GM21423 (cell line): ENCODE measurements at regions not wholly inside any gene's neighbourhood (a gene's known extent, or its start where the extent isn't known, plus 50 kb on each side); places are given as distances from the start of the nearest gene placed in this dataset.
"Not testable (repeated sequence)": the region's sequence is repeated elsewhere in the genome, so short reads cannot be mapped to it uniquely, and the experiment has no call there.

Experiments used
- ATAC-seq: cut with Tn5 transposase; IDR thresholded peaks from one replicate; pipeline ENCODE4 v1.9.1; 2021; ENCODE audit warnings: mild to moderate bottlenecking, moderate library complexity; ENCODE audit not compliant: unreplicated experiment

DNA sequence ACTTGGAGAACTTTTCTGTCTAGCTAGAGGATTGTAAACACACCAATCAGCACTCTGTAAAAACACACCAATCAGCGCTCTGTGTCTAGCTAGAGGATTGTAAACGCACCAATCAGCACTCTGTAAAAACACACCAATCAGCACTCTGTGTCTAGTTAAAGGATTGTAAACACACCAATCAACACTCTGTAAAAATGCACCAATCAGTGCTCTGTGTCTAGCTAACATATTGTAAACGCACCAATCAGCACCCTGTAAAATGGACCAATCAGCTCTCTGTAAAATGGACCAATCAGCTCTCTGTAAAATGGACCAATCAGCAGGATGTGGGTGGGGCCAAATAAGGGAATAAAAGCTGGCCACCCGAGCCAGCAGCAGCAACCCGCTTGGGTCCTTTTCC is 91.1 kb upstream of the KRAS start:
- ATAC-seq: not testable (repeated sequence)

DNA sequence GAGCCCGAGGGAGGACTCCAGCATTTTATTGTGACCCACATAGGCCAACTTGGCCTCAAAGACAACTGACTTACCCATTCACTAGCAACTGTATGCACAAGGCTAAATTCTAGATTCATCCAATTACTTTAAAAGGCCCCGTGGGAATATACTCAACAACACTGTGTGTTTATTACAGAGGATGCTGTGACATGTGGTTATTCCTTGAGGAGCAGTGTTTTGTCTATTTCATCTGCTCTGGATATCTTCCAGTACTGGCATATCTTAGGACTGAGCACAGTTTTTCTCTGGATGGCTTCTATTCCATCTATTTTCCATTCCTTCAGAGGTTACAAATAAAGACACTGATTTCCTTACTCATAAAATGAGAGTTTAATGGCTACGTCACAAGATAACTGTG is 87.2 kb upstream of the KRAS start:
- ATAC-seq: no peak

DNA sequence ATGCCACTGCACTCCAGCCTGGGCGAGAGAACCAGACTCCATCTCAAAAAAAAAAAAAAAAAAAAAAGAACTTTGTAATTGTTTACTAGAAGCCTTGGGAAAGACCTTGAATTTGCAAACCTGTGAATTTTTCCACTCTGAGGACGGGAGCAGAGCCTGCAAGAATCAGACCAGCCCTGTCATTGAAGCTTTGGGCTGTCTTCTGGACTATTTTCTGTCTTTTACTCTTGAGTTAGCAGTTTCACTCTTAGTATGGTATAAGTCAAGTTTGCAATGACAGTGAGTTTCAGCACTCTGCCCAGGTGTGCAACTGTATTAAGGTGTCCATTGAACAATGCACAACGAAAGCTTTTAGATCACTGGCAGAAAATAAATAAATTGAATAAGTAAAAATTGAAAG is 81.4 kb upstream of the KRAS start:
- peak; percentile 71 for ATAC-seq

DNA sequence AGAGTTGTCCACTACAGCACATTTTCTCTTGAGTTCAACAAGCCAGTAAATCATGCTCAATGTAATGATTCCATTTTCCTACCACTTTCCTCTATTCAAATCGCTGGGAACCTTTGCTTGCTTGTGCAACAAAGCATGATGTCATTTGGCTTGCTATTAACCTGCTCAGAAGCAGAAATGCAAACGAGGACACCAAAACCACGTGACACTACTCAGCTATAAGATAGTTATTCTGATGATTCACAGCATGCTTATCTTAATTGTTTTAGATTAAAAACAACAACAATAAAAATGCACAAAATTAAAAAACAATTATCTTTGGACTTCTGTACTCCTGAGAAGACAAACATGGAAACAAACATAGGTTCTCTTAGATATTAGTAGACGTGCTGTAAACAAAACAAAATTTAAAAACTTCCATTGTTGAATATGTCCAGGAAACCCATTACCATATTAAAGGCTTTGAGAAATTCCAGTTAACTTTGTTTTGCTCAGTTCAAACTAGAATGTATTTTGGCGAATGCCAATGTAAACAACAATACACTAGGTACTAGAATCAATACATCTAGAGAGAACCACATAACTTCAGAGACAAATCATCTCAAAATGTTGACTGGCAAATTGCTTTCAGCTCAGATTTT is 77.5 kb upstream of the KRAS start:
- ATAC-seq: no peak

DNA sequence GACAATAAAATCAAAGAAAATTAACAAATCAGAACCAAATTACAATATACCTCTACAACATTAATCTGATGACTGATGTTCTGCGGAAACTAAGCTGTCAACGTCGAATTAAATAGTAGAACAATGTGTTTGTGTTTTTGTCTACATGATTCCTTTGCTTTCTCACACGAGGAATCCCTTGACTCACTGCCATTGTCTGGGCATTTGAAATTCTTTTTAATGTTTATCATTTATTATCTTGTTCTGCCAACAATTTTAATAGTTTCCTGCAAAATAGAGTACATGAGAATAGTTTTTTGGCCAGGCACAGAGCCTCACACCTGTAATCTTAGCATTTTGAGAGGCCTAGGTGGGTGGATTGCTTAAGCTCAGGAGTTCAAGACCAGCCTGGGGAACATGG is 76.6 kb upstream of the KRAS start:
- no peak for ATAC-seq

DNA sequence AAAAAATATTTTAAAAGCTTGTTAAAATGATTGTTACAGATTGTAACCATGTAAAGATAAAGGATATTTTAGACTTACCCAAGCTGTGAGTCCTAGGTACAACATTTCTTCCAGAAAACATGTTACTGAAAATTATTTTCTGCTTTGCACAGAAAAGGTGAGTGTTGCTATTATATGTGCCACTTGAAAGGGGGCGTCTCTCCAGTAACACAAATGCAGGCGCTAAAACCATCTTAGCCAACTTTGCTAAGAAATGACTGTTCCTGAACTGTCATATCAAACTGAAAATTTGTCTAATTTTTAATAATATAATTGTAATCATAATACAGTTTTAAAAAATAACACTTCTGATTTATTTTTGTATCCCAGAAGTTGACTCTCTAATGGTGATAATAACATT is 75.6 kb upstream of the KRAS start:
- no peak for ATAC-seq

DNA sequence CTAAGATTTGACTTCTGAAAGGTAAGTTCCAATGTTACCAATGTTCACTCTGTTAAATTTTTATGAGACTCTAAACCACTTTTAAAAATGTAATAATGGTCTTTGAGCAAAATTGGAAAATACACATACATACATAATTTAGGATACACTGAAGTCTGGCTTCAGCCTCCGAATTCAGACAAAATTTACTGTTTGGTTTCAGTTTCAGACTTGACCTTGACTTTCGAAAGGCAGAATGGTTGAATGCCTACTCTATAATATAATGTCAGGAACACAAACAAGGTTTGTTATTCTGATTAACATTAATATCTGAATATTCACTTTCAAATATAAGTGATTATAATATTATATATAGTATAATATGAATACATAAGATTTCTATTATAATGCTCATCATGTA is 74.1 kb upstream of the KRAS start:
- no peak for ATAC-seq

DNA sequence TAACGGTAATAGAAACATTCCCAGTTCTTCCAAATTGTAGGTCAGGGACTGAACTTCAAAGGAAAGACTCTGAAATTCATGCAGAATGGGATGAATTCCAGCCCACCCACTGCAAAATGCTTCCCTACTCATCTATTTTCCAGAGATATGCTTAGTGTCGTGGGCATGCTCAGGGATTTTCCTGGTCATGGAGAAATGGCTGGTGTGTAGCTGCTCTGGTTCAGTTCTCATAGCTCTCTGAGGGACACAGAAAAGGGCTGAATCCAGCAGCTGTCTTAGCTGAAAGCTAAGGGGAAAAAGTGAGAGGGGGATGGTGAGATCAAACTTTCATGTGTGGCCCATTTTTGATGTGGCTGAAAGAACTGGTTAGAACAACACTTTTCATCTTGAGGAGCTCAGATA is 72.9 kb upstream of the KRAS start:
- ATAC-seq: no peak

DNA sequence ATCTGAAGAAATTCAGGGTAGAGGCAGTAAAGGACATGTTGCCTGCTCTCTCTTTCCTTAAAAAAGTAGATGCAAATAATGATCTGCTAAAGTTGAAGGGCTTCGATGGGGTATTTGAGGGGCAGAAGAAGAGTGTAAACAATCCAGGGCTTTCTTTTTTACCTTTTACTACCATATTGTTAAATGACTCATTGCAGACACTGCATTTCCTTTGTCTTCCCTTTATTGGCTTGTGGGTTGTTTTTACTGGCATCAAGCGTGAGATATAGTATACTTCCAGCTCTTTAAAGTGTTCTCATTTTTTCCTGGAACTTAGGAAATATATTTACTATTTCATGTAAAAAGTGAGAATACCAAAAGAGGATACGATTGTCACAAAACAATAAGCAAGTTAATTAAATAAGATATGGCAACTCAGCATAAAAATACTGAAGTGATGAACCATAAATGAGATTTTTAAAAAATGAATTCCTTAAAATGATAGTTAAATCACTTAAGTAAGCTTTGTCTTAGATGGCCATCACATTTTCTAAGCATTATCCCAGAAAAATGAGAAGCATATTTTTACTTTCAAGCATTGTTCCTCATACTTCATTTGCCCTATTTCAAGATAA is 72.3 kb upstream of the KRAS start:
- no peak for ATAC-seq

DNA sequence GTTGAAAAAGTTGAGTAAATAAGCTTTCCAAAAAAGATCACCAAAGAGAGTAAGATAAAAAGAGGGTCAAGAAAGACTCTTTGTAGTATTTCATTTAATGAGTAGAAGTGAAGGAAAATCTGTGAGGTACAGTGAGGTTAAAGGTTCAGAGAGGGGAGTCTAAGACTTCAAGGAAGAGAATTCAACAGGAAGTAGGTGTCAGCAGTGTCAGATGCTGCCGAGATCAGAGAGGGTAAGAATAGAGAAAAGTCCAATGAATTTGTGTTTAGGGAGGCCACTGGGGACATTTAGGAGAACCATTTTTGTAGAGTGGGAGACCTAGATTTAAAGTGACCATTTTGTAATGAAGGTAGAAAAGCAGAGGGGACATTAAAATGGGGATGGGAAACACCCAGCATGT is 71.6 kb upstream of the KRAS start:
- no peak for ATAC-seq

DNA sequence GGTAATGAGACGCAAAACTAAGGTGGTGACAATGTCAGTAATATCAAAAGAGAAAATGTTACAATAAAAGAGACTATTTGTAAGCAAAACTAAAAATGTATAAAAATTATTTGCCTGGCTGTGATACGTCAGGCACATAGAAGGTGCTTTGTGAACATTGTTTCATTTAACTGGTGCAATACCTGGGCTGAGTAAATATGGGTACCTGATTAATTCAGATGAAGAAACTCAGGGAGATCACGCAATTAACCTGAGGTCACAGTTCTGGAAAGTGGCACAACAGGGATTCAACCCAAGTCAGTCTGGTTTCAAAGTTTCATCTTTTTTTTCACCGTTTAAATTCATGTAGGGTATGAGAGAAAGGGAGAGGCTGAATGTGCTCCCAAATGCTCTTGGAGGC is 71.0 kb upstream of the KRAS start:
- no peak for ATAC-seq

DNA sequence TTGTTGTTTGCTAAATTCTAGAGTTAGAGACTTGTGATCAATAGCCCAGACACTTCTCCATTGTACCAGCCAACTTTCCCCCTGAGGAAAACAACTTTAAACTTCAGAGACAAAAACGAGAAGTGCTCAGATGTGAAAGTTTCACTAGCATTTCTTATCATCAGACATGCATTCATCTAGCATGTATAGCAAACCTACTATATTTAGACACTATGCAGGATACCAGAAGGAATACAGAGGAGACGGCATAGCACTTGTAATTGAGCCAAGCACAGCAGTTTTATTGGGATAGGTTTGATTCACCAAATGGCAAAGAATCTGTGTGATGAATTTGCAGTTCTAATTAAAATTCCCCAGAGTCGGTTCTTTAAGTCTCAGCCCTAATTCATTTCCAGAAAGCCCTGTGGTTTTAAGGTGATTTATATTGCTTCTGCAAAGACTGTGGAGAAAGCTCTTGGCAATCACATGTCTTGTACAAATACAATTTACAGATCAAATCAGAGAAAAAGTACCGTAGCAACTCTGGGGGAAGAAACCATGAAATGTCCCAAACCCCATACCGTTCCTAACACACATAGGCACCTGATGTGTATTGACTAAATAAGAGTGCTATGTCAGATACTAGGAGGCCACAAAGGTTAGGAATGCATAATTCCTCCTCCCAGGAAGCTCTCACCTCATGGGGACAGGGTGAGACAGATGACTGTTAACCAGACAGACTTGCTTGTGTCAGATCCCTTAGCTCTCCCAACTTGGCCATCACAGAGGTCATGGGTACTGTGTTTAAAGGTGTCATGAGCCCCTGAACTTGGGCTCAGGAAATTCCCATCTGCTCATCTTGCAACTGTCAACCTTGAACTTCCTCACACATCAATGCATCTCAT is 69.6 kb upstream of the KRAS start:
- ATAC-seq: peak; percentile 61

DNA sequence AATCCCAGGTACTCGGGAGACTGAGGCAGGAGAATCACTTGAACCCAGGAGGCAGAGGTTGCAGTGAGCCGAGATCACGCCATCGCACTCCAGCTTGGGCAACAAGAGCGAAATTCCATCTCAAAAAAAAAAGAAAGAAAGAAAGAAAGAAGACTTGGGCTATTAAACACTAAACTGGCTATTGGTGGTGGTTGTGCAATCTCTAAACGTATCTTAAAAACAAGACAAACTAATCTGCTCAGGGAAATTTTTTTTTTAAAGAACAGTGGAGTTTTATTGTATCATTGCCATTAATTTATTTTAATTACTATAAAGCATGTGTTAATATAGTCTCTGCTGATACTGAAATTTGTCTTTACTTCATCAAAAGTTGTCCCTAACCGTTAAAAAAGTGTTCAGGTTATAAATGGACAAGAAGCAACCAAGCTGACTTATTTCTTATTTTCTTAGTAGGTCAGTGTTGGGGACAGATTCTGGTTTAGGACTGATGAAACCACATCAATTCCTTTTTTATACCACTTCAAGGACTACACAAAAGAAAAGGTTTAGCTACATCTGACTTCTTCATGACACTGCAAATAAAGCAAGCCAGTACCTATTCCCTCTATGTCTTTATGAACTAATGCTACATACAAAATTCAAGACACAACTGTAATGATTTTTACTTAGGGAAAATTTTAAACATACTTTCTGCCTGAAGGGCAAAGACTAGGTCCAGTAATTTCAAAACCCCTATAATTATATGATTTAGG is 68.7 kb upstream of the KRAS start:
- ATAC-seq: no peak

DNA sequence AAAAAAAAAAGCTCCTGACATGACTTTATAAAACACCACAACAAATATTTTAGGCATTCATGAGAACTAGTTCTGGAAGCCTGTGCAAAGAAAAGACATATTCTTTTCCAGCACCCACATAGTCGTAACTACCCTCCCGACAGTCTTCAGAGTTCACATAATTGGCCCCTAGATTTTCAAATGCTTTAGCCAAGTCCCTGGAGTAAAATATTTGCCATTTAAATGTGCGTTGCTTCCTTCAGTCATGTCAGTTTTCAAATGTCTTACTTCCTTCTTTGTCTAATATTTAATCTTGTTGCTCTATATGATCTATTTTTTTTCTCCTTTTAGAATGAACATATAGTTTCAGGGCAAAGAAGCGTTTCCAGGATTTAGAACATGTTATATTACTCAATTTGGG is 66.8 kb upstream of the KRAS start:
- no peak for ATAC-seq

DNA sequence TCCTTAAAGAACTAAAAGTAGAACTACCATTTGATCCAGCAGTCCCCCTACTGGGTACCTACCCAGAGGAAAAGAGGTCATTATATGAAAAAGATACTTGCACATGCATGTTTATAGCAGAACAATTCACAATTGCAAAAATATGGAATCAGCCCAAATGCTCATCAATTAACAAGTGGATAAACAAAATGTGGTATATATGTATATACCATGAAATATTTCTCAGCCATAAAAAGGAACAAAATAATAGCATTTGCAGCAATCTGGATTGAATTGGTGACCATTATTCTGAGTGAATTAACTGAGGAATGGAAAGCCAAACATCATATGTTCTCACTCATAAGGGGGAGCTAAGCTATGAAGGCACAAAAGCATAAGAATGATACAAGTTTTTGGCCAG is 64.7 kb upstream of the KRAS start:
- no peak for ATAC-seq

DNA sequence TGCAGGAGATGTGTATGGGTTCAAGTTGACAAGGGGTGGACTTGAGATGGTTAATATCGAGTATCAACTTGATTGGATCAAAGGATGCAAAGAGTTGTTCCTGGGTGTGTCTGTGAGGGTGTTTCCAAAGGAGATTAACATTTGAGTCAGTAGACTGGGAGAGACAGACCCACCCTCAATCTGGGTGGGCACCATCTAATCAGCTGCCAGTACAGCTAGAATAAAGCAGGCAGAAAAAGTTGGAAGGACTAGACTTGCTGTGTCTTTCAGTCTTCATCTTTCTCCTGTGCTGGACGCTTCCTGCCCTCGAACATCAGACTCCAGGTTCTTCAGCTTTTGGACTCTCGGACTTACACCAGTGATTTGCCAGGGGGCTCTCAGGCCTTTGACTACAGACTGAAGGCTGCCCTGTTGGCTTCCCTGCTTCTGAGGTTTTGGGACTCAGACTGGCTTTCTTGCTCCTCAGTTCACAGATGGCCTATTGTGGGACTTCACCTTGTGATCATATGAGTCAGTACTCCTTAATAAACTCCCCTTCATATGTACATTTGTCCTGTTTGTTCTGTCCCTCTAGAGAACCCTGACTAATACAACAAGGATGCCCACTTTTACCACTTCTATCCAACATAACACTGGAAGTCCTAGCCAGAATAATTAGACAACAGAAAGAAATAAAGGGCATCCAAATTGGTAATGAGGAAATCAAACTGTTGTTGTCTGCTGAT is 62.7 kb upstream of the KRAS start:
- not testable (repeated sequence) for ATAC-seq

DNA sequence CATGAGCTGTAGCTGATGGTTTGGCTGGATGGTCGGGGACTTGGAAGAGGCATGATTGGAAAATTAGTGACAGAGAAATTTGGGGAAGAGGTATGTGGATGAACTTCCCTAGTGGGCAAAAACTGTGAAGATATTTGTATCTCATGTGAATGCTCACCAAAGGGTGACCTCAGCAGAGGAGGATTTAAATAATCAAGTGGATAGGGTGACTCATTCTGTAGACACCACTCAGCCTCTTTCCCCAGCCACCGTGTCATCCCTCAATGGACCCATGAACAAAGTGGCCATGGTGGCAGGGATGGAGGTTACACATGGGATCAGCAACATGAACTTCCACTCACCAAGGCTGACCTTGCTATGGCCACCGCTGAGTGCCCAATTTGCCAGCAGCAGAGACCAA is 60.8 kb upstream of the KRAS start:
- no peak for ATAC-seq

DNA sequence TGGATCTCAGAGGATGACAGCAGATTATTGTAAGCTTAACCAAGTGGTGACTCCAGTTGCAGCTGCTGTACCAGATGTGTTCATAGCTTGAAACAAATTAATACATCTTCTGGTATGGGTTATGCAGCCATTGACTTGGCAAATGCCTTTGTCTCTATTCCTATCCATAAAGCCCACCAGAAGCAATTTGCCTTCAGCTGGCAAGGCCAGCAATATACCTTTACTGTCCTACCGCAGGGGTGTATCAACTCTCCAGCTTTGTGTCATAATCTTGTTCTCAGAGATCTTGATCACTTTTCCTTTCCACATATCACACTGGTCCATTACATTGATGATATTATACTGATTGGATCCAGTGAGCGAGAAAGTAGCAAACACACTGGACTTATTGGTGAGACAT is 59.3 kb upstream of the KRAS start:
- not testable (repeated sequence) for ATAC-seq

DNA sequence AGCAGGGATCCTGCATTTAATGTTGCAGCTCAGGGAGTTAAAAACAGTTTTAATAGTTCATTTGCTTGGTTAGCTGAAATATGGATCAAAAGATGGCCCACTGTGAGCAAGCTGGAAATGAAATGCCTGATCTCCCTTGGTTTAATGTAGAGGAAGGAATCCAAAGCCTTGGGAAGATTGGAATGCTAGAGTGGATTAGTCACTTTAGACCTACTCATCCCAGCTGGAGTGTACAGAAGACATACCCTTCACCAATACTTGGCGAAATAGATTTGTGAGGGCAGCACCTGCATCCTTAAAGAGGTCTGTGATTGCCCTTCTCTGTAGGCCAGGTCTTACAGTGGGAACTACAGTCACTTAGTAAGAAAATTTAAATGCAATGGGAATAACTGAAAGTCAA is 58.0 kb upstream of the KRAS start:
- ATAC-seq: no peak

DNA sequence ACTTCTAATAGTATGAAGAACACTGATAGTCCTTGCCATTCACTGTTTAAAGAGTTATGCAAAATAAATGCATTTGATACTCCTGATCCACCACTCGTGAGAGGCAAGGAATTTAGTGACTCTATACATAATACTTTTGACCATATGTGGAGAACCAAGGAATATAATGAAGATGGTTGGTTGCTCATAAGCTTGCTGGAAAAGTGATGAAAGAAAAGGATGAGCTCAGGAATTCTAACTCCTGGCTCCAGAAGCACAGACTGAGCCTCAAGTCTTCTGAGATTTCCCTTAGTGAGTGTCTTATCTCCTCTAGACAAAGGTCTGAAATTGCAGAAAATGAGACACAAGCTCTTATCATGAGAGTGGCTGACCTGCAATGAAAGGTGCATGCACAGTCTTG is 57.1 kb upstream of the KRAS start:
- no peak for ATAC-seq

DNA sequence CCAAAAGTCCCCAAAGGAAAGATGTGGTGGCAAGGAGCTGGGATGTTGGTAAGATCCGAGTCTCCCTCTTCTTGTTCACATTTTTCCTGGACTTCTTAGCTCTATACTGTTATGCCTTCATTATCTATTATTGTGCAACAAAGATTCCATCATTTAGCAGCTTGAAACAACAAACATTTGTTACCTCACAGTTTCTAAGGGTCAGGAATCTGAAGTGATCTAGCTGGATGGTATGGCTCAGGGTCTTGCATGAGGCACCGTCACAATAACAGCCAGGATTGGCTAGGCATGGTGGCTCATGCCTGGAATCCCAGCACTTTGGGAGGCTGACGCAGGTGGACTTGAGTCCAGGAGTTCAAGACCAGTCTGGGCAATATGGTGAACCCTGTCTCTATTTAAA is 51.1 kb upstream of the KRAS start:
- ATAC-seq: no peak
